ENCODE measurements at regions not wholly inside any gene's neighbourhood (a gene's known extent, or its start where the extent isn't known, plus 50 kb on each side); places are given as distances from the start of the nearest gene placed in this dataset.
"Not testable (repeated sequence)": the region's sequence is repeated elsewhere in the genome, so short reads cannot be mapped to it uniquely, and the experiment has no call there.

DNA sequence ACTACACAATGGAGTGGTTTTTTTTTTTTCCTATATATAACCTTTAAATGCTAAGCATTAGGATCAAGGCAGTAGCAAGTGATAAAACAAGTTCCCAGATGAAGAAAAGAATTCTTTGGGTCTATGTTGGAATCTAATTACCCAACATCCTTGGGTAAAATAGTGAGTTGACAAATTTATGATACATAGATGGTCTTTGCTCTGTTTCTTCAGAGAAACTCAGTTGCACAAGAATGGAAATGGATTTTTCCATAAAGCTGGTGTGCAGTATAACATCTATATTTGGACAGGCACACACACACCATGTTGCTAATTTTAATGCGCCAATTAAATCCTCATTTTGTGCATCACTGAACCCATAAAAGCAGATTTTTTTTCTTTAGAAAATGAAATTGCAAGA, 137.0 kb upstream of the MED14 start:
- no peak for DNase-seq (ENCODE audit: low read depth, low spot score)
- Histone ChIP-seq H3K27me3 (ENCODE audit: control insufficient read depth, insufficient read depth, low read length) (no peaks in the 10 kb centered on the region), H3K9me3 (ENCODE audit: control insufficient read depth, insufficient read depth, low read length) (no peaks in the 10 kb centered on the region), H3K4me3 (ENCODE audit: low read depth, low read length) (no peak overlapping the region), H3K27ac (ENCODE audit: low read depth, low read length) (no peak overlapping the region)
- ChIA-PET CTCF (no interaction called here), POLR2A (no interaction called here)
- TF ChIP-seq, protein P1, sequence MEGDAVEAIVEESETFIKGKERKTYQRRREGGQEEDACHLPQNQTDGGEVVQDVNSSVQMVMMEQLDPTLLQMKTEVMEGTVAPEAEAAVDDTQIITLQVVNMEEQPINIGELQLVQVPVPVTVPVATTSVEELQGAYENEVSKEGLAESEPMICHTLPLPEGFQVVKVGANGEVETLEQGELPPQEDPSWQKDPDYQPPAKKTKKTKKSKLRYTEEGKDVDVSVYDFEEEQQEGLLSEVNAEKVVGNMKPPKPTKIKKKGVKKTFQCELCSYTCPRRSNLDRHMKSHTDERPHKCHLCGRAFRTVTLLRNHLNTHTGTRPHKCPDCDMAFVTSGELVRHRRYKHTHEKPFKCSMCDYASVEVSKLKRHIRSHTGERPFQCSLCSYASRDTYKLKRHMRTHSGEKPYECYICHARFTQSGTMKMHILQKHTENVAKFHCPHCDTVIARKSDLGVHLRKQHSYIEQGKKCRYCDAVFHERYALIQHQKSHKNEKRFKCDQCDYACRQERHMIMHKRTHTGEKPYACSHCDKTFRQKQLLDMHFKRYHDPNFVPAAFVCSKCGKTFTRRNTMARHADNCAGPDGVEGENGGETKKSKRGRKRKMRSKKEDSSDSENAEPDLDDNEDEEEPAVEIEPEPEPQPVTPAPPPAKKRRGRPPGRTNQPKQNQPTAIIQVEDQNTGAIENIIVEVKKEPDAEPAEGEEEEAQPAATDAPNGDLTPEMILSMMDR (IDR thresholded peaks at IDR 0.05; ENCODE audit: low read depth, low read length): no peak

DNA sequence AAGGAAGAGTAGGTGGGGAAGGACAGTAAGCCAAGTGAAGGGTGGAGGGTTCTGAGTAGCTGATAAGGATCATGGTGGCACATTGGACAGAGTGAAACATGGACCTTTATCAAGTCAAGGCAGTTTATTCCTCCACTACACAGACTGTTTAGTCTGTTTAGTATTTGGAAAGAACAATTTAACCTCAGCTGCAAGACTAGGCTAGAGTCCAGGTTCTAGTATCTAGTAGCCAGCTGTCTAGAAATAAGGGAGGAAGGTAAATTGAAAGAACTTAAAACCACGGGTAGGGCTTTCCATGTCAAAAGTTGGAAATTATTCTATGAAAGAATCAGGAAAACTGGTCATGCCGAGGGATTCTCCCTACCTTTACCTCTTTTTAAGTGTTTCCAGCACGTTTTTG, 140.1 kb upstream of the MED14 start:
- TF ChIP-seq, protein P1 (IDR thresholded peaks at IDR 0.05; ENCODE audit: low read depth, low read length): no peak
- H3K4me3 ChIP-seq (ENCODE audit: low read depth, low read length): no peak overlapping the region
- no peak for DNase-seq (ENCODE audit: low read depth, low spot score)
- no peaks in the 10 kb centered on the region for H3K27me3 ChIP-seq (ENCODE audit: control insufficient read depth, insufficient read depth, low read length)
- ChIA-PET POLR2A (no interaction called here), CTCF (no interaction called here)
- H3K27ac ChIP-seq (ENCODE audit: low read depth, low read length): no peak overlapping the region
- no peaks in the 10 kb centered on the region for H3K9me3 ChIP-seq (ENCODE audit: control insufficient read depth, insufficient read depth, low read length)

DNA sequence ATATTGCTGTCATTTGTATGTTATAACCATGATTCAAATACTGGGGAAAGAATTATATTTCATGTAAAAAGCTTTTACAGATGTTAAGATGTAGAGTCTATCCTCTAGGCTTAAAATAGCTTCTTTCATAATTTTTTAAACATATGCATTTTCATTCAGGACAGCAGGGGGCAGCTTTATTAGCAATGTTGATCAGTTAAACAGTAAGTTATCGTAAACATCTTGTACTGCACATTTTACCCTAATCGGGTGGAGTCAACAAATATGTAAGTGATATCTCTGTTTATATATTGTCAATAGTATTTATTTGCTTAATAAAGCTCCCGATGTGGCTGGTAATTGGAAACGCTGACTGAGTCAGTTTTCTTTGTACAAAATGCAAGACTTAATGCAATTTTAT, 142.5 kb upstream of the MED14 start:
- TF ChIP-seq, protein P1 (IDR thresholded peaks at IDR 0.05; ENCODE audit: low read depth, low read length): peak; percentile 56
- CTCF ChIA-PET: interaction anchor here (0.6 to 3.5 kb wide), 18 partner anchors 10 to 239 kb away, joined by 3 to 37 read pairs (median 4); no protein-coding TSS in a partner anchor
- DNase-seq (ENCODE audit: low read depth, low spot score): no peak

DNA sequence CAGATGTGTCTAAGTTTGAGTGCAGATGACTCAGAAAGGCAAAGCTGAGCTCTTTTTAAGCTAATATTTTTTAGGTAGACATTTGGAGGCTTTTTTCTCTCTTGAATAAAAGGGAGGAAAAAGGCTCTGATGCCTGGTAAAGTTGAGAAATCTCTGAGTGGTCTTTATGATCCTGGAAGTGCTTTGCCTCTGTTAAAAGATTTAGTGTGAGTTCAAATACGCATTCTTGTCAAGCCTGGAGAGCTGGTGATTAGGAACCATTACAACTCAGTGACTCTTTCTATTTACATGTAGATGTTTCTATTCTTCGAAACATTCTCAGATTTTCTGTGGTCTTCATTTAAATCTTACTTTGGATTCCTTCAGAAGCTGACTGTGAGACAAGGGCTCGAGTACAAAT, 143.4 kb upstream of the MED14 start:
- no peaks in the 10 kb centered on the region for H3K9me3 ChIP-seq (ENCODE audit: control insufficient read depth, insufficient read depth, low read length)
- TF ChIP-seq, protein P1 (IDR thresholded peaks at IDR 0.05; ENCODE audit: low read depth, low read length): no peak
- H3K27me3 ChIP-seq (ENCODE audit: control insufficient read depth, insufficient read depth, low read length): no peaks in the 10 kb centered on the region
- H3K27ac ChIP-seq (ENCODE audit: low read depth, low read length): no peak overlapping the region
- H3K4me3 ChIP-seq (ENCODE audit: low read depth, low read length): no peak overlapping the region
- no peak for DNase-seq (ENCODE audit: low read depth, low spot score)
- CTCF ChIA-PET: interaction anchor here (1.0 to 3.5 kb wide), 10 partner anchors 16 to 237 kb away, joined by 3 to 37 read pairs (median 4); no protein-coding TSS in a partner anchor
- POLR2A ChIA-PET: no interaction called here

More for the DNA sequence above, 142.5 kb upstream of the MED14 start:
- Histone ChIP-seq H3K27ac (ENCODE audit: low read depth, low read length) (no peak overlapping the region), H3K27me3 (ENCODE audit: control insufficient read depth, insufficient read depth, low read length) (no peaks in the 10 kb centered on the region), H3K9me3 (ENCODE audit: control insufficient read depth, insufficient read depth, low read length) (no peaks in the 10 kb centered on the region), H3K4me3 (ENCODE audit: low read depth, low read length) (no peak overlapping the region)
- POLR2A ChIA-PET: no interaction called here

DNA sequence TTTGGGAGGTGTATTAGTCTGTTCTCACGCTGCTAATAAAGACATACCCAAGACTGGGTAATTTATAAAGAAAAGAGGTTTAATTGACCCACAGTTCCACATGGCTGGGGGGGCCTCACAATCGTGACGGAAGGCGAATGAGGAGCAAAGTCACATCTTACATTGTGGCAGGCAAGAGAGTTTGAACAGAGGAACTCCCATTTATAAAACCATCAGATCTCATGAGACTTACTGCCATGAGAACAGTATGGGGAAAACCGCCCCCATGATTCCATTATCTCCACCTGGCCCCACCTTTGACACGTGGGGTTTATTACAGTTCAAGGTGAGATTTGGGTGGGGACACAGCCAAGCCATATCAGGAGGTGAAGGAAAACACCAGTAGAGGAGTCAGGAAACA, 143.8 kb upstream of the MED14 start:
- POLR2A ChIA-PET; DNase-seq (ENCODE audit: low read depth, low spot score); H3K27me3 ChIP-seq (ENCODE audit: control insufficient read depth, insufficient read depth, low read length); H3K27ac ChIP-seq (ENCODE audit: low read depth, low read length); H3K4me3 ChIP-seq (ENCODE audit: low read depth, low read length); H3K9me3 ChIP-seq (ENCODE audit: control insufficient read depth, insufficient read depth, low read length): not testable (repeated sequence)
- CTCF ChIA-PET: interaction anchor here (1.1 to 3.5 kb wide), 6 partner anchors 40 to 236 kb away, joined by 3 to 37 read pairs (median 6); no protein-coding TSS in a partner anchor

DNA sequence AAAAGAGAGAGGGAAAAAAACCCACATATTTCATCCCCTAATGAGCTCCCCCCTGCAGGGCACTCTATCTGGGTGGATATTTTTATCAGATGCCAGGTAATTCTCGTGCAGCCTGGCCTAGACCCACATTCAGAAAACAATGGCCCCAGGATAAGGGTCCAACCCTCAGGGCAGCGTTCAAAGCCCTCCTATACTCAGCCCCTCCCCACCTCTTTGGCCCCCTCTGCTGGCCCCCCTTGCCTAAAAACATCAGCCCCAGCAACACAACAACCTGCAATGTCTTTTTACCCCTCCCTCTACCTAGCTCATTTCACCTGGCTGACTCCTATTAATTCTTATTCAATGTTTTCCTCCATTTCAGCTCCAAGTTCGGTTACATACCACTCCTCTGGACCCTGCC, 145.4 kb upstream of the MED14 start:
- no peaks in the 10 kb centered on the region for H3K27me3 ChIP-seq (ENCODE audit: control insufficient read depth, insufficient read depth, low read length)
- no peak overlapping the region for H3K4me3 ChIP-seq (ENCODE audit: low read depth, low read length)
- H3K9me3 ChIP-seq (ENCODE audit: control insufficient read depth, insufficient read depth, low read length): no peaks in the 10 kb centered on the region
- DNase-seq (ENCODE audit: low read depth, low spot score): no peak
- no peak overlapping the region for H3K27ac ChIP-seq (ENCODE audit: low read depth, low read length)
- CTCF ChIA-PET: interaction anchor here (3.2 kb wide), 1 partner anchor 87 kb away, joined by 9 read pairs; no protein-coding TSS in a partner anchor
- POLR2A ChIA-PET: no interaction called here
- TF ChIP-seq, protein P1 (IDR thresholded peaks at IDR 0.05; ENCODE audit: low read depth, low read length): no peak

All from AG04450 (cell line).